ENCODE measurements at regions not wholly inside any gene's neighbourhood (a gene's known extent, or its start where the extent isn't known, plus 50 kb on each side); places are given as distances from the start of the nearest gene placed in this dataset.
A peak's percentile ranks its signal among the peaks of the same experiment; 100 is the strongest.

DNA sequence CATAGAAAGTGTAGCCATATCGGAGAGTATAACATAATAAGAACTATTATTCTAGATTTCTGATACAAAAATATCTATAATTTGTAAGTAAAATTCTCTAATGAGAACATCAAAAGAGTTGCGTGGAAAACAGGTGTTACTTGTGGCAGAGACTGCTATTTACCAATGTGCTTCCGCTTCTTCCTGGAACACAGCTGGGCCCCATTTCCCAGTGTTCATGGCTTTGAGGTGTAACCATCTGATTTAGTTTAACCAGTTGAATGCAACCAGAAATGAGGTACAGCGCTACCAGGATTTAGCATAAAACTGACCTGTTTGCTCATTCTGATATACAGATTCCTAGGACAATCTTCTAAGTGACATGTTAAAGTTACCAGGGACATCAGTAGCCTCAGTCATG lies 1055.2 kb downstream of the IGSF11 start:
- in situ Hi-C loops (cut with HindIII; ENCODE audit: low sequenced_read_pairs): no loop called here
- TF ChIP-seq, protein P1, sequence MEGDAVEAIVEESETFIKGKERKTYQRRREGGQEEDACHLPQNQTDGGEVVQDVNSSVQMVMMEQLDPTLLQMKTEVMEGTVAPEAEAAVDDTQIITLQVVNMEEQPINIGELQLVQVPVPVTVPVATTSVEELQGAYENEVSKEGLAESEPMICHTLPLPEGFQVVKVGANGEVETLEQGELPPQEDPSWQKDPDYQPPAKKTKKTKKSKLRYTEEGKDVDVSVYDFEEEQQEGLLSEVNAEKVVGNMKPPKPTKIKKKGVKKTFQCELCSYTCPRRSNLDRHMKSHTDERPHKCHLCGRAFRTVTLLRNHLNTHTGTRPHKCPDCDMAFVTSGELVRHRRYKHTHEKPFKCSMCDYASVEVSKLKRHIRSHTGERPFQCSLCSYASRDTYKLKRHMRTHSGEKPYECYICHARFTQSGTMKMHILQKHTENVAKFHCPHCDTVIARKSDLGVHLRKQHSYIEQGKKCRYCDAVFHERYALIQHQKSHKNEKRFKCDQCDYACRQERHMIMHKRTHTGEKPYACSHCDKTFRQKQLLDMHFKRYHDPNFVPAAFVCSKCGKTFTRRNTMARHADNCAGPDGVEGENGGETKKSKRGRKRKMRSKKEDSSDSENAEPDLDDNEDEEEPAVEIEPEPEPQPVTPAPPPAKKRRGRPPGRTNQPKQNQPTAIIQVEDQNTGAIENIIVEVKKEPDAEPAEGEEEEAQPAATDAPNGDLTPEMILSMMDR (IDR thresholded peaks at IDR 0.05; ENCODE audit: low read depth, low read length): no peak

DNA sequence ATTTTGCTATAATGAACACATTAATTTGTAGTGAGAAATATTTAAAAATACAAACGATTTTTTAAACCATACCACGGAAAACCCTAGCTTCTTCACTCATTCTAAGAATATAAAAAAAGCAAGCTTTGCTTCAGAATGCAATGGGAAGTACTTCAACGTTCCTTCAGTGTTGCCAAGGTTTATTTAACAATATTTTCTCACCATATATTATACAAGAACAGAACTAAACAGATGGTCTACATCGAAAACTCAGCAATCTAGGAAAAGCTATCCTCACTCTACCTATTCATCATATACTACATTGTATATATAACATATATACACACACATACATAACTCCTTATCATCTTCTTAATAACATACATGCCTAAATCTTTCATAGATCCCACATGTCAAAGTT lies 1047.4 kb downstream of the IGSF11 start:
- in situ Hi-C loops (cut with HindIII; ENCODE audit: low sequenced_read_pairs): no loop called here
- DNase-seq (ENCODE audit: low read depth, low spot score): no peak
- no peak overlapping the region for H3K4me3 ChIP-seq (ENCODE audit: low read depth, low read length)
- TF ChIP-seq, protein P1 (IDR thresholded peaks at IDR 0.05; ENCODE audit: low read depth, low read length): no peak

More for the DNA sequence above, 1055.2 kb downstream of the IGSF11 start:
- no peak for DNase-seq (ENCODE audit: low read depth, low spot score)
- H3K4me3 ChIP-seq (ENCODE audit: low read depth, low read length): no peak overlapping the region

DNA sequence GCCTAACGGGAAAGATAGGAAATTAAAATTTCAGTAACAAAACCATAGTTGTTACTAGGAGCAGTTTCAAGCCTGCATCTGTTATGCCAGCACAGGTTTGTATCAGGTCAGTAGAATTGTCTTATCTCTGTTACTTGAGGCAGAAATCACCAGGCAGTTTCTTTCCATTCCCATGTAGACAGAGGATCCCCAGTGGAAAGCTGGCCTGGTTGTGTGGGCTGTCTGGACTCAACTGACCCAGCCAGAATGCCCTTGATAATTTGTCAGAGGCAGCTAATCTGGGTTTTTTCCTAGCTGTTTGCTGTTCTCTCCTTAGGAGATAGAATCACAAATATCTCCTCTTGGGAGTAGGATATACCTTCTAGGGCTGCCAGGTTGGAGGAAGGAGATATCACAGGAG lies 1044.7 kb downstream of the IGSF11 start:
- DNase-seq (ENCODE audit: low read depth, low spot score): no peak
- no peak overlapping the region for H3K4me3 ChIP-seq (ENCODE audit: low read depth, low read length)
- TF ChIP-seq, protein P1 (IDR thresholded peaks at IDR 0.05; ENCODE audit: low read depth, low read length): no peak
- in situ Hi-C loops (cut with HindIII; ENCODE audit: low sequenced_read_pairs): no loop called here

DNA sequence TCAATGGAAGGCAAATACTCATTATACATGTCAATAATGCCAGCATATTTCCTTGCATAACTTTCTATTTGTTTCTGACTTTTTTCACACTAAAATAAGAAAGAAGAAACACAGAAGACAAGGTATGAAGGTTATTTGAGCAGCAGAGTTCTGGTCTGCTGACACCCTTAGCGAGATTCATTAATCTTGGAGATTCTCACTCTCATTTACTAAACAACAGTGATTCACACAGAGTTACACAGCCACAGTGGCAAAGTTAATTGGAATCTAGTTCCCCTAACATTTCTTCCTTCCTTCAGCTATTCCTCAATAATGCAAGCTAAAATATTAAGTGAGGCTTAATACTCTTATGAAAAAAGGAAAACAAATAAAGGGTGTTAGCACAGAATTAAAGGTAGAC lies 1044.0 kb downstream of the IGSF11 start:
- no peak for DNase-seq (ENCODE audit: low read depth, low spot score)
- TF ChIP-seq, protein P1 (IDR thresholded peaks at IDR 0.05; ENCODE audit: low read depth, low read length): no peak
- in situ Hi-C loops (cut with HindIII; ENCODE audit: low sequenced_read_pairs): no loop called here
- H3K4me3 ChIP-seq (ENCODE audit: low read depth, low read length): no peak overlapping the region

DNA sequence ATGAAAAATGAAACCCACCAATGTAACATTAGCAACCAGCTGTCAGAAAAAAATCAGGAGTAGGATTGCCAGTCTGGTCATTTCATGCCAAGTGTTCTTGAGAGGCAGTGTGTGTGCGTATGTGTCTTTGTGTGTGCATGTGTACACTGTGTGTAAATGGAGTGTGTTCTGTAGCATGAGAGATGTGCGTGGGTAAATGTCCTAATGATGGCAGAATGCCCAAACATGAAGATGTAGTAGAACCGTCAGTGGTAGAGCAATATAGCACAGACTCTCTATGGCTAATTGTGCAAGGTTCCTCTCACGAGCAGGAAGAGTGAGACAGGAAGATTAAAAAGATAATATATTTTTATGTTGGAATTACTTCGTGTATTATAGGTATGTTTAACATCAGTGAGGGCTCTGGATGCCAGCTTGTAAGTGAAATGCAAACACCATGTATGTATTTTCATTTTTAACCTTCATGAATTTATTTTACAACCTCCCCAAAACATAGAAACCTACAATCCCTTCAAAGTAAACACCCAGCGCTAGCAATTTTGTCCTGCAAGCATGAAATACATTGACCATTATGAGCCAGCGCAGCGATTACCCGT lies 1038.7 kb downstream of the IGSF11 start:
- no peak overlapping the region for H3K4me3 ChIP-seq (ENCODE audit: low read depth, low read length)
- TF ChIP-seq, protein P1 (IDR thresholded peaks at IDR 0.05; ENCODE audit: low read depth, low read length): no peak
- no peak for DNase-seq (ENCODE audit: low read depth, low spot score)
- in situ Hi-C loops (cut with HindIII; ENCODE audit: low sequenced_read_pairs): no loop called here

DNA sequence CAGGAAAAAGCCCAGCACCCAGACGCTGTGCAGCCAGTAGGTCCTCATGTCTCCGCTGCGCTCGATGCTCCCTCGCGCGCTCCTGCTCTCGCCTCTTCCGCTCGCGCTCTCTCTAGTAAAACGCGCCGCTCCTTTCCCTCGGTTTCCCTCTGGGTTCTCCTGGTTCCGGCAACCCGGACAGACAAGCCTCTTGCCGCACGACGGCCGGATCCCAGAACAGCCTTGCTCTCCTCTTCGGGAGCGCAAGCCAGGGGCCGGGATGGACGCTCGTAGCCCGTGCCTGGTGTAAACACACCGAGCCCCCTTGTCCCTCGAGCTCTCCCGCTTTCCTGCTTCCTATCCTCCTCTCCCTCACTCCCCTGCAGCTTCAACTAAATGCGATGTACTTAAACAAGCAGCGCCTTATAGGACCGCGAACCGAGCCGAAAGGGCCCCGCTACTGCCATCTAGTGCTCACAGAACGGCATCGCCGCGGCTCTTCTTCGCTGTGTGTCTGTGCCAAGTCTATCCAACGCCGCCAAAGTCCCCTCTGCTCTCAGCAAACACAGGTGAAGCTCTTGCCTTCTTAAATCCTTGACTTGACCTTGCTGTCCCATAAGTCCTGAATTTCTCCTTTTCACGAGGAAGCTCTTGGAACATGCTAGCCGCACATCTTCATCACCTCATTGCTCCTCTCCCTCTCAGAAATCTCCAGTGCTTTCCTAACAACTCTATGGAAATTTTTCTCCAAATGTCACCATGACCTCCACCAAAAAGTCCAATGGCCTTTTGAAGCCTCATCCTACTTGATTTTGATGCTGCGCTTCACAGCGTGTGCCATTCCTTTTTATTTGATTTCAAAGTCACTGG lies 1037.2 kb downstream of the IGSF11 start:
- H3K4me3 ChIP-seq (ENCODE audit: low read depth, low read length): peak overlapping the region; percentile 44

More for the DNA sequence above, 1037.2 kb downstream of the IGSF11 start:
- in situ Hi-C loops (cut with HindIII; ENCODE audit: low sequenced_read_pairs): no loop called here
- TF ChIP-seq, protein P1 (IDR thresholded peaks at IDR 0.05; ENCODE audit: low read depth, low read length): peak; percentile 98
- peak; percentile 85 for DNase-seq (ENCODE audit: low read depth, low spot score)

Measured in astrocyte of the spinal cord (primary cell).